Stimulated activated CD4-positive, alpha-beta T cell treated with anti-CD3 and anti-CD28 coated beads, Interleukin-2, amount 100 ng/mL, for 24 hours (primary cell): ENCODE measurements at regions not wholly inside any gene's neighbourhood (a gene's known extent, or its start where the extent isn't known, plus 50 kb on each side); places are given as distances from the start of the nearest gene placed in this dataset.

Experiments
- DNase-seq, 2 donors: peaks; one replicate each; pipeline ENCODE4 v3.0.0-alpha.2; 2020

- DNase-seq, result no peak
Observed at GRCh38 chr20:39433466-39433865, 471.3 kb downstream of the DHX35 start.

- no peak for DNase-seq
Observed at GRCh38 chr20:39431091-39431880, 469.1 kb downstream of the DHX35 start.

- no peak for DNase-seq
Observed at GRCh38 chr20:39429726-39430125, 467.6 kb downstream of the DHX35 start.

- DNase-seq, result no peak
Observed at GRCh38 chr20:39424962-39425678, 463.0 kb downstream of the DHX35 start.

- DNase-seq, result no peak
Observed at GRCh38 chr20:39421571-39422105, 459.5 kb downstream of the DHX35 start.

- DNase-seq, result no peak
Observed at GRCh38 chr20:39412091-39412490, 449.9 kb downstream of the DHX35 start.

- no peak for DNase-seq
Observed at GRCh38 chr20:39399463-39399862, 437.3 kb downstream of the DHX35 start.

- no peak for DNase-seq
Observed at GRCh38 chr20:39398656-39399055, 436.5 kb downstream of the DHX35 start.

- DNase-seq, result no peak
Observed at GRCh38 chr20:39397646-39398045, 435.5 kb downstream of the DHX35 start.

GRCh38 chr20:39395478-39396291, 433.5 kb downstream of the DHX35 start:
- no peak for DNase-seq

GRCh38 chr20:39394461-39394860, 432.3 kb downstream of the DHX35 start:
- DNase-seq, result no peak

GRCh38 chr20:39390186-39390585, 428.0 kb downstream of the DHX35 start:
- DNase-seq, result no peak

- no peak for DNase-seq
Observed at GRCh38 chr20:39381595-39381994, 419.5 kb downstream of the DHX35 start.

- no peak for DNase-seq
Observed at GRCh38 chr20:39378776-39379175, 416.6 kb downstream of the DHX35 start.

- DNase-seq, result no peak
Observed at GRCh38 chr20:39376788-39377187, 414.6 kb downstream of the DHX35 start.

GRCh38 chr20:39364320-39364719, 402.2 kb downstream of the DHX35 start:
- DNase-seq, result no peak

- DNase-seq, result no peak
Observed at GRCh38 chr20:39359981-39360620, 398.0 kb downstream of the DHX35 start.

- no peak for DNase-seq
Observed at GRCh38 chr20:39358052-39358451, 395.9 kb downstream of the DHX35 start.

- DNase-seq, result no peak
Observed at GRCh38 chr20:39356908-39357307, 394.8 kb downstream of the DHX35 start.

- DNase-seq, result no peak
Observed at GRCh38 chr20:39349240-39349639, 387.1 kb downstream of the DHX35 start.

- DNase-seq, result no peak
Observed at GRCh38 chr20:39347626-39348025, 385.5 kb downstream of the DHX35 start.

GRCh38 chr20:39342463-39342862, 380.3 kb downstream of the DHX35 start:
- DNase-seq, result no peak
